Adipocyte (in vitro differentiated cells): ENCODE measurements at regions not wholly inside any gene's neighbourhood (a gene's known extent, or its start where the extent isn't known, plus 50 kb on each side); places are given as distances from the start of the nearest gene placed in this dataset.

Source experiments
- DNase-seq: peaks from one replicate; pipeline ENCODE4 v3.0.0-alpha.2; 2015; ENCODE audit warnings: low read depth
- H3K27me3 ChIP-seq: replicated peaks from 2 replicates; pipeline ENCODE4 v1.7.0; 2013; ENCODE audit warnings: mild to moderate bottlenecking, low read length, moderate library complexity; ENCODE audit not compliant: control insufficient read depth, insufficient read depth
- H3K36me3 ChIP-seq: 2 replicates; pipeline ENCODE4 v1.7.0; 2013; ENCODE audit warnings: low read length, mild to moderate bottlenecking, moderate library complexity; ENCODE audit not compliant: control insufficient read depth, insufficient read depth, severe bottlenecking
- H3K4me1 ChIP-seq: 2 replicates; pipeline ENCODE4 v1.7.0; 2013; ENCODE audit warnings: mild to moderate bottlenecking, low read length, moderate library complexity; ENCODE audit not compliant: control insufficient read depth, insufficient read depth
- H3K4me3 ChIP-seq: 2 replicates; pipeline ENCODE4 v1.7.0; 2013; ENCODE audit warnings: mild to moderate bottlenecking, low read length, moderate library complexity
- H3K9ac ChIP-seq: 2 replicates; pipeline ENCODE4 v1.7.0; 2013; ENCODE audit warnings: mild to moderate bottlenecking, low read length, moderate library complexity
- H3K9me3 ChIP-seq: 2 replicates; pipeline ENCODE4 v1.7.0; 2013; ENCODE audit warnings: mild to moderate bottlenecking, low read length, moderate library complexity; ENCODE audit not compliant: control insufficient read depth

GRCh38 chr9:88748566-88749261 is 213.7 kb downstream of the NXNL2 start:
- Histone ChIP-seq H3K9me3 (peaks cover 9% of the 10 kb centered on the region), H3K27me3 (no peaks in the 10 kb centered on the region), H3K36me3 (no peaks in the 10 kb centered on the region), H3K4me3 (peak overlapping the region; percentile 56), H3K9ac (peak overlapping the region; percentile 65), H3K4me1 (peaks cover 53% of the 10 kb centered on the region)
- peak; percentile 87 for DNase-seq

- H3K9ac ChIP-seq = peak overlapping the region; percentile 65
- H3K9me3 ChIP-seq = peaks cover 9% of the 10 kb centered on the region
- peaks cover 53% of the 10 kb centered on the region for H3K4me1 ChIP-seq
- no peaks in the 10 kb centered on the region for H3K36me3 ChIP-seq
- peak; percentile 55 for DNase-seq
- no peak overlapping the region for H3K4me3 ChIP-seq
- no peaks in the 10 kb centered on the region for H3K27me3 ChIP-seq
Observed at GRCh38 chr9:88749420-88749819, 214.4 kb downstream of the NXNL2 start.

- Histone ChIP-seq H3K27me3 (no peaks in the 10 kb centered on the region), H3K4me1 (peaks cover 39% of the 10 kb centered on the region), H3K9ac (no peak overlapping the region), H3K9me3 (peaks cover 9% of the 10 kb centered on the region), H3K4me3 (peak overlapping the region; percentile 27), H3K36me3 (no peaks in the 10 kb centered on the region)
- no peak for DNase-seq
Observed at GRCh38 chr9:88750832-88751360, 215.9 kb downstream of the NXNL2 start.

DNA sequence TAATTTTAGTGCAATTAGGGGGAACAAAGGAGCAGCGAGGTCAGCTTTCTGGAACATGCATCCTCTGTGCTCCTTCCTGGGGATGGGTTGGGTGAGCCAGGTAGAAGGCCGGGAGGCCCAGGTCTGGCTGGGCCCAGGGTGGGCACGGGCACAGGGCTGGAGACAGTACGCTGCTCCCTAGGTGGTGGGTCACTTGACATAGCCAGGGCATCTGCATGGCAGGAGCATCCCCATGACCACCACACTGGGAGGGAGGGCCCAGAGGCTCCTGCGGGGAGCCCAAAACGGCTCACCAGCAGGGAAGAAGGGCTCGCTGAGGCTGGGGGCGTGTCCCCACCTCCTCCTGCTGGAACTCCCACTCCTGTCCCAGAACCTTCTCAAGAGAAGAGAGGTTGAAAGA is 216.8 kb downstream of the NXNL2 start:
- no peak for DNase-seq
- H3K9ac ChIP-seq = no peak overlapping the region
- peaks cover 9% of the 10 kb centered on the region for H3K9me3 ChIP-seq
- H3K36me3 ChIP-seq = no peaks in the 10 kb centered on the region
- H3K4me3 ChIP-seq = peak overlapping the region; percentile 27
- no peaks in the 10 kb centered on the region for H3K27me3 ChIP-seq
- H3K4me1 ChIP-seq = peaks cover 33% of the 10 kb centered on the region

GRCh38 chr9:88753691-88754367 is 218.9 kb downstream of the NXNL2 start:
- Histone ChIP-seq H3K4me1 (peaks cover 12% of the 10 kb centered on the region), H3K9ac (no peak overlapping the region), H3K27me3 (no peaks in the 10 kb centered on the region), H3K4me3 (no peak overlapping the region), H3K36me3 (no peaks in the 10 kb centered on the region), H3K9me3 (peaks cover 9% of the 10 kb centered on the region)
- DNase-seq = no peak

DNA sequence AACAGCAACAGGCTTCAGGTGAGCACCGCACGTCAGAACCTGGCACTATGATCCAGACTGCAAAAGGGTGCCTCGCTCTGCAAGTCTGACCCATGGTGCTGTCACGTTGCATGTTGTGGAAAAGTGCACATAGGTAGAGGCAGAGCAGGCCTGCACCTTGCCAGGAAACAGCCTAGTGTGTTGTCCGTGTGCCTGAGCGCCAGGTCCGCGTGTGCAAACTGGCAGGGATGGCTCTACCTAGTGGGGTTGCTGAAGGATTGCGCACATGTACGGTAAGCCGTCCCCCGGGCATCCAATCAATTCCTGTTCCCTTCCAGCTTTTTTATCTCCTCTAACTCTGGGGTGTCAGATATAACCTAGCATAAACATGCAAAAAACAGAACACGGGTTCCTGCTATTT is 219.5 kb downstream of the NXNL2 start:
- no peaks in the 10 kb centered on the region for H3K36me3 ChIP-seq
- no peaks in the 10 kb centered on the region for H3K27me3 ChIP-seq
- no peak overlapping the region for H3K4me3 ChIP-seq
- peaks cover 9% of the 10 kb centered on the region for H3K9me3 ChIP-seq
- H3K4me1 ChIP-seq = peaks cover 6% of the 10 kb centered on the region
- H3K9ac ChIP-seq = no peak overlapping the region
- DNase-seq = no peak

DNA sequence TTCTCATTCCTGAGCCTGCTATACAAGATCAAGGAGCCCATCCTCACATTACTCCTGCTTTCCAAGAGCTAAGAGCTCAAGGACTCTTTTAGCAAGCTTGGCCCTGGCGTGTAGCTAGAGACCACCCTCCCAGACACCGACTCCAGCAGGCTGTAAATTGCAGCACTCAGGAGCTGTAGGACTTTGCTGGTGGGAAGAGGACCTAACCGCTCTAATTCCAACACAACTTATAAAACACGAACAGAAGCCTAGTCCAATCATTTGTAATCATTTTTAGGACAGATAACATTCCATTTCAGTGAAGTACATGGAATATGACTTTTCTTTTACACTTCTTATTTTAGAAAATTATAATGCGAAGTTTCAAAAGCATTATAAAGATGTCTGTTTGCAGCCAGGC is 219.9 kb downstream of the NXNL2 start:
- DNase-seq = no peak
- Histone ChIP-seq H3K4me3 (no peak overlapping the region), H3K4me1 (peaks cover 1% of the 10 kb centered on the region), H3K36me3 (no peaks in the 10 kb centered on the region), H3K9me3 (peaks cover 9% of the 10 kb centered on the region), H3K27me3 (no peaks in the 10 kb centered on the region), H3K9ac (no peak overlapping the region)

DNA sequence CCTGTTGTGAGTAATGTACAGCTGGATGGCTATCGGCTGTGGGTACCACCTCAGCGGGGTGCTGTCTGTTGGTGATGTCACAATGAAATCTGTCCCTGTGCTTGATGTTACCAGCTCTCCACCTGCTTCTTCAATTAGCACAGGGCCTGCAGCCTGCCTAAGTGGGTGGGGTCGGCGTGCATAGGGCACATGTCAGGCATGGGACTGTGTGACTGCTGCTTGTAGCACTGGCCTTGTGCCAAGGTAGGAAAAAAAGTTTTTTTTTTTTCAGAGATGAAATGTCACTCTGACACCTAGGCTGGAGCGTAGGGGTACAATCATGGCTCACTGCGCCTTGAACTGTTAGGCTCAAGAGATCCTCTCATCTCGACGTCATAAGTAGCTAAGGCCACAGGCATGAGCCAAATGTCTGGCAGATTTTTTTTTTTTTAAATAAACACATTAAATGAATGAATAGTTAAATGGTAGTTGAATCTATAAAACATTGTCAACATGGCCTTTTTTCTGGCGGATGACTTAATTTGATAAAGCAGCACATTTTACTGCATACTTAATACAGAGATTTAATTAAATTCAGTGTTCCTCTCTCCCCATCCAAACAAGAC is 222.5 kb downstream of the NXNL2 start:
- no peak for DNase-seq
- H3K9me3 ChIP-seq = no peaks in the 10 kb centered on the region
- H3K4me3 ChIP-seq = no peak overlapping the region
- H3K27me3 ChIP-seq = no peaks in the 10 kb centered on the region
- no peaks in the 10 kb centered on the region for H3K4me1 ChIP-seq
- H3K36me3 ChIP-seq = no peaks in the 10 kb centered on the region
- H3K9ac ChIP-seq = no peak overlapping the region

GRCh38 chr9:88759364-88759763 is 224.4 kb downstream of the NXNL2 start:
- H3K27me3 ChIP-seq = no peaks in the 10 kb centered on the region
- no peaks in the 10 kb centered on the region for H3K36me3 ChIP-seq
- H3K4me1 ChIP-seq = no peaks in the 10 kb centered on the region
- DNase-seq = no peak
- H3K9ac ChIP-seq = no peak overlapping the region
- H3K4me3 ChIP-seq = no peak overlapping the region
- no peaks in the 10 kb centered on the region for H3K9me3 ChIP-seq

GRCh38 chr9:88766778-88767503 is 224.3 kb upstream of the S1PR3 start:
- H3K4me3 ChIP-seq = no peak overlapping the region
- peak; percentile 70 for DNase-seq
- H3K4me1 ChIP-seq = peaks cover 14% of the 10 kb centered on the region
- H3K9ac ChIP-seq = no peak overlapping the region
- no peaks in the 10 kb centered on the region for H3K27me3 ChIP-seq
- no peaks in the 10 kb centered on the region for H3K36me3 ChIP-seq
- no peaks in the 10 kb centered on the region for H3K9me3 ChIP-seq

GRCh38 chr9:88767504-88767790 is 223.8 kb upstream of the S1PR3 start:
- no peak overlapping the region for H3K9ac ChIP-seq
- no peaks in the 10 kb centered on the region for H3K9me3 ChIP-seq
- no peak for DNase-seq
- H3K4me3 ChIP-seq = no peak overlapping the region
- H3K27me3 ChIP-seq = no peaks in the 10 kb centered on the region
- H3K4me1 ChIP-seq = peaks cover 14% of the 10 kb centered on the region
- no peaks in the 10 kb centered on the region for H3K36me3 ChIP-seq
